ENCODE measurements at regions not wholly inside any gene's neighbourhood (a gene's known extent, or its start where the extent isn't known, plus 50 kb on each side); places are given as distances from the start of the nearest gene placed in this dataset.

GRCh38 chr6:40011844-40012243 is 77.6 kb upstream of the MOCS1 start:
- DNase-seq (ENCODE audit: low spot score in 2 of 2, unreplicated experiment in 2 of 2) = no peak
- Mint-ChIP-seq H3K4me1 (no peaks in the 10 kb centered on the region), H3K27ac (no peak overlapping the region), H3K4me3 (no peak overlapping the region), H3K9me3 (peaks cover 28% of the 10 kb centered on the region), H3K27me3 (ENCODE audit: low read depth) (peaks cover 50% of the 10 kb centered on the region), H3K36me3 (no peaks in the 10 kb centered on the region)
- TF ChIP-seq CTCF (IDR thresholded peaks at IDR 0.05; ENCODE audit: unreplicated experiment) = no peak

GRCh38 chr6:40000964-40001515 is 66.8 kb upstream of the MOCS1 start:
- no peak for DNase-seq (ENCODE audit: low spot score in 2 of 2, unreplicated experiment in 2 of 2)
- H3K9me3 Mint-ChIP-seq = peaks cover 56% of the 10 kb centered on the region
- TF ChIP-seq CTCF (IDR thresholded peaks at IDR 0.05; ENCODE audit: unreplicated experiment) = no peak
- H3K4me1 Mint-ChIP-seq = no peaks in the 10 kb centered on the region
- H3K27me3 Mint-ChIP-seq (ENCODE audit: low read depth) = peaks cover 18% of the 10 kb centered on the region
- H3K27ac Mint-ChIP-seq = no peak overlapping the region
- no peaks in the 10 kb centered on the region for H3K36me3 Mint-ChIP-seq
- H3K4me3 Mint-ChIP-seq = no peak overlapping the region

- Mint-ChIP-seq H3K27me3 (ENCODE audit: low read depth) (peaks cover 5% of the 10 kb centered on the region), H3K9me3 (peaks cover 62% of the 10 kb centered on the region), H3K36me3 (no peaks in the 10 kb centered on the region), H3K27ac (no peak overlapping the region), H3K4me1 (no peaks in the 10 kb centered on the region), H3K4me3 (no peak overlapping the region)
- TF ChIP-seq CTCF (IDR thresholded peaks at IDR 0.05; ENCODE audit: unreplicated experiment) = no peak
- no peak for DNase-seq (ENCODE audit: low spot score in 2 of 2, unreplicated experiment in 2 of 2)
These were observed 65.0 kb upstream of the MOCS1 start for GRCh38 chr6:39999006-39999867.

GRCh38 chr6:39998126-39998525 is 63.9 kb upstream of the MOCS1 start:
- H3K27me3 Mint-ChIP-seq (ENCODE audit: low read depth) = no peaks in the 10 kb centered on the region
- DNase-seq (ENCODE audit: low spot score in 2 of 2, unreplicated experiment in 2 of 2) = no peak
- H3K9me3 Mint-ChIP-seq = peaks cover 72% of the 10 kb centered on the region
- no peak overlapping the region for H3K4me3 Mint-ChIP-seq
- no peaks in the 10 kb centered on the region for H3K4me1 Mint-ChIP-seq
- H3K27ac Mint-ChIP-seq = no peak overlapping the region
- no peak for TF ChIP-seq CTCF (IDR thresholded peaks at IDR 0.05; ENCODE audit: unreplicated experiment)
- no peaks in the 10 kb centered on the region for H3K36me3 Mint-ChIP-seq

- no peaks in the 10 kb centered on the region for H3K27me3 Mint-ChIP-seq (ENCODE audit: low read depth)
- H3K27ac Mint-ChIP-seq = no peak overlapping the region
- no peaks in the 10 kb centered on the region for H3K36me3 Mint-ChIP-seq
- no peaks in the 10 kb centered on the region for H3K4me1 Mint-ChIP-seq
- DNase-seq (ENCODE audit: low spot score in 2 of 2, unreplicated experiment in 2 of 2) = no peak
- no peak overlapping the region for H3K4me3 Mint-ChIP-seq
- no peak for TF ChIP-seq CTCF (IDR thresholded peaks at IDR 0.05; ENCODE audit: unreplicated experiment)
- peaks cover 74% of the 10 kb centered on the region for H3K9me3 Mint-ChIP-seq
These were observed 62.9 kb upstream of the MOCS1 start for GRCh38 chr6:39997101-39997635.
